HG03196 (cell line): ENCODE measurements at regions not wholly inside any gene's neighbourhood (a gene's known extent, or its start where the extent isn't known, plus 50 kb on each side); places are given as distances from the start of the nearest gene placed in this dataset.

Experiments
- ATAC-seq: cut with Tn5 transposase; IDR thresholded peaks from one replicate; pipeline ENCODE4 v1.9.1; 2021; ENCODE audit not compliant: unreplicated experiment

DNA sequence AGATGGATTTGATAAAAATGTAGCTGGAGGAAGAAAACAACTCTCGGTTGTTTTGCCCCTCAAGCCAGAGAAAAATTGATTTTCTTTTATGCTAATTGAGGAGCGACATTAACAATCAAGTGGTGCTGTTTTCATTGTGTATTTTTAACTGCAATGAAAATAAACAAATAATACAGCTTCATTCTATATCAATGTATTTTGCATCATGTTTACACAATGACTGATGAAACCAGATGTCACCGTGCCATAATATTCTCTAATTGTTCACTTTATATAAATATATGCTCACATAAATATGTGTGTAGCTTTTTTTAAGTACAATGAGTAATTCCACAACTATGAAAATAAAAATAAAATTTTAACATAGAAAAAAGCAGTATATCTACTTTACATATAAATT, 139.0 kb upstream of the PRDM9 start:
- no peak for ATAC-seq

- ATAC-seq, result no peak
These were observed 139.5 kb upstream of the PRDM9 start for GRCh38 chr5:23367874-23368273.

DNA sequence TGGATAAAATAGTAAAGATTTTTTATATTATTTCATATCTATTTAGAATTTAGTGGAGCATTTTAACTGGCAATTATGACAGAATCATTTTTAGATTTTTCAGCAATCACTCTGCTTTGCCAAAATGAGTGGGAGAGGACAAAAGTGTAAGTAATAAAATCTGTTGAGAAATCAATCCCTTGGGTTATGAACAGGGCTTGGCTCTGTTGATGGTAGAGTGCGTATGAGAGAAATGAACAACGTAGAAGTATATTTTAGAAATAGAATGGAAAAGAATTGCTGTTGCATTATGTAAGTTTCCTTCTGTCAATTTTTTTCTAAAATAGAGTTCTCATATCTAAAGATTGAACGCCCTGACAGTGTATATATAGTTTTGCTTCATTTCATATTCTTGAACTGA, 154.1 kb upstream of the PRDM9 start:
- ATAC-seq, result no peak

DNA sequence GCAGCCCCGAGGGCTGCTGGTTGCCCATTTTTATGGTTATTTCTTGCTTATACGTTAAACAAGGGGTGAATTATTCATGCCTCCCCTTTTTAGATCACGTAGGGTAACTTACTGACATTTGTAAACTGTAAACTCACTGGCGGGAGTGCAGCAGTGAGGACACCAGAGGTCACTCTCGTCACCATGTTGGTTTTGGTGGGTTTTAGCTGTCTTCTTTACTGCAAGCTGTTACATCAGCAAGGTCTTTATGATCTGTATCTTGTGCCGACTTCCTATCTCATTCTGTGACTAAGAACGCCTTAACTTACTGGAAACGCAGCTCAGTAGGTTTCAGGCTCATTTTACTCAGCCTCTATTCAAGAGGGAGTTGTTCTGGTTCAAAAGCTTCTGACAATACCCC, 155.0 kb upstream of the PRDM9 start:
- ATAC-seq, result no peak

DNA sequence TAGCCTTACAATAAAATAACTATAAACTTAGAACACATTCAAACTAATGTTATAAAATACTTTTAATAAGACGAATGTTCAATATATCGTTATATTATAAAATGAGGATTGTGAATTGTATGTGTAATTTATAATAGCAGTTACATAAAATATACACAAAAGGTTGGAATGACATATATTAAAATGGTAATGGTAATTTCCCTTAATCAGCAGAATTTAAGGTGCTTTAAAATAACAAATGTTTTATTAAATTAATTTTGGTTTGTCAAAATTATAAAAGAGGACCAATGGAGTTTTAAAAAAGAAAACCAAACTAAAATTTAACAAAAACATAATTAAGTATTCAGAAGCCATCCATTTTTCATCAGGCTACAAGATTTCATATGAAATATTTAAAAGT, 164.3 kb upstream of the PRDM9 start:
- no peak for ATAC-seq

- ATAC-seq, result no peak
These were observed 174.7 kb upstream of the PRDM9 start for GRCh38 chr5:23332650-23333251.

GRCh38 chr5:23330726-23331125, 176.7 kb upstream of the PRDM9 start:
- no peak for ATAC-seq

GRCh38 chr5:23319901-23320300, 187.5 kb upstream of the PRDM9 start:
- no peak for ATAC-seq

- no peak for ATAC-seq
These were observed 188.4 kb upstream of the PRDM9 start for GRCh38 chr5:23318960-23319359.

- ATAC-seq, result no peak
These were observed 189.2 kb upstream of the PRDM9 start for GRCh38 chr5:23318166-23318565.

DNA sequence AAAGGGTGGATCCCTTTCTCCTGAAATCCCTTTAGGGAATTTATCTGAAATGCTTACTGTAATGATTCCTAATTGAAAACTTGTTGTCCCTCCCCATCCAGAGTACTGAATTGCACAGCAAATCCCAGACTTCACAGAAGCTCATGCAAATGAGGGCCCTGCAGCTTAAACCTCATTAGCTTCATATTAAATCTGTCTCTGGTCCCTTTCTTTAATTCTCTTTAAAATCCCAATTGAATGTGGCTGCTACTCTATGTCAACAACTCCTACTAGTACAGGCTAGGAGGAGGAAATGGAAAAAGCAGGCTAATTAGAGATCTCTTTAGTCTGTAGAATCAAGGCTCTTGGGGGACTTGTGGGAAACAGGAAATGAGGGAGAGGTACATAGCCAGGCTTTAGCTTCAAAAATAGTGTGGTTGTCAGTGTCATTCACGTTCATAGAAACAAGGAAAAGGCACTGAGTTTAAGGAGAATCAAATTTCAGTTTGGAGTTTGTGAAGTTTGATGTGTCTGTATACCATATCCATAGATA, 191.3 kb upstream of the PRDM9 start:
- ATAC-seq, result no peak

DNA sequence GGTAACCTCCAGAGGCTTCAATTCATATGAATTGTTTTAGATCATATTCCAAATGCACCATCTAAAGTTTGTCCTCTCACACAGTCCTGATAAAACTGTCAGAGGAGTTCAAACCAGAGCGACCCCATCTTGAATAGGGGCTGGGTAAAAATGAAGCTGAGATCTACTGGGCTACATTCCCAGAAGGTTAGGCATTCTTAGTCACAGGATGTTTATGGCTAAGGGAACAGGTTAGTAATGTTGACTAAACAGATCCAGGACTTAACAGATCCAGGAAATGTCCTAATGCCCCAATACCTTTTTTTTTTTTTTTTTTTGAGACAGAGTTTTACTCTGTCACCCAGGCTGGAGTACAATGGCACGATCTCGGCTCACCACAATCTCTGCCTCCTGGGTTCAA, 192.6 kb upstream of the PRDM9 start:
- no peak for ATAC-seq

- no peak for ATAC-seq
These were observed 202.4 kb upstream of the PRDM9 start for GRCh38 chr5:23305055-23305454.

DNA sequence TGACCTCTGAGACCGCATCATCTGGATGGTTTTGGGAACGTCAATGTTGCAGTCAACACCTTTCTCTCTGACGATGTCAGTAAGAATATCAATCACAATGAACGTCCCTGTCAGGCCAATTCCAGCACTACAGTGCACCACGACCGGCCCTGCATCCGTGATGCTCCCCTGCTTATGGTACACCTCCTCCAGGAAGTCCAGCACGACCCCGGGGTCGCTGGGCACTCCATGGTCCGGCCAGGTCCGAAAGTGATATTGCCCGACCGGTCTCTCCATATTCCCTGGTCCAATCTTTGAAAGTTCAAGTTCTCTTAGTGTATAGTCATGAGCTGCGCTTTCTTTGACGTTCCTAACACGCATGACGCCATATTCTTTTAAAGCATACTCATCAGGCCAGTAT, 203.6 kb upstream of the PRDM9 start:
- ATAC-seq, result no peak

DNA sequence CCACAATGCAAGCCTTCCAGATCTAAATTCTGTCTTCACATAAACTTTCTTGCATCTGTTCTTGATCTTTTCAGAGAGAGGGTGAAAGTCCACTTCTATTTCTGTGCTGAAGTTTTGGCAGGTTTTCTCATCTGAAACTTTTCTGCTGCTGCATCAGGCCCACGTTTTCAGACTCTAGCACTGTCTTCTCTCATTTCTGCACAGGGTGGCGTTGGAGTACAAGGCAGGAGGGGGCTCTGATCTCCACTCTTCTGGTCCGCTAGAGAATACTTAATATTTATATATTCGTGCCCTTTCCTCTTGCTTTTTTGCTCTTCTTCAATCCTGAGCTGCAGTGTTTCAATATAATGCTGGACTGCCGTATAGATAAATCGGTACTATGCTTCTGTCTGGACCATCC, 204.0 kb upstream of the PRDM9 start:
- ATAC-seq, result no peak

- no peak for ATAC-seq
These were observed 205.0 kb upstream of the PRDM9 start for GRCh38 chr5:23302438-23302837.

GRCh38 chr5:23289162-23289561, 218.2 kb upstream of the PRDM9 start:
- ATAC-seq, result no peak

- no peak for ATAC-seq
These were observed 222.8 kb upstream of the PRDM9 start for GRCh38 chr5:23284656-23285055.

DNA sequence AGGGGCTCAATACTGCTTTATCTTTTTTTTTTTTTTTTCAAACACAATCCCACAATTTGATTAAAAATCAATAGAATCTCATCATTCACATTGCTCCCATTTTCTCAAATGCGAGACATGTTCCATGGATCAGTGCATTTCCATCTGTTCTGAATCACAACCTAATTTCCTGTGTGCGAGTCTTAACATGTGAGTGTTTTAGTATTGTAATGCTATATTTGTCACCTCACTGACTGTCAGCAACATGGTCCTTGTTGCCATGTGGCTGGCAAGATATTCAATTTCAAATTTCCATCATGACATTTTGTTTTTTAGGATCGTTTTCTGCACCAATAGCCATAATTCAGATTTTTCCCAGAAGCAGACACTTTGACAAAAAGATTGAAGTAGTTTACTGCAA, 233.2 kb upstream of the PRDM9 start:
- ATAC-seq, result no peak

DNA sequence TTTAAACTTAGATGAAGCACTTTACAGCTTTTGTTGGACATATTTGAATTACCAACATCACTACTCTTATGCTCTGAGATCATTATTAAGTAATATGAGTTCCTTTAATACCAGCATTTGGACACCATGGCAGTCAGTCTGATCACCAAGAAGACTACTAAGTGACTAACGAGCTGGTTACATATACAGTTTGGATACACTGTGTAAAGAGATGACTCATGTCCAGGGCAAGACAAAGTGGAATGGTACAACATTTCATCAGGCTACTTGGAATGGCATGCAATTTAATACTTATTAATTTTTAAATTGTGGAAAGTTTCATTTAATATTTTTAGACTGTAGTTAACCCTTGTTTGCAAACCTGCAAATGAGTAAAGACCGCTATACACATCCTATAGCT, 237.4 kb upstream of the PRDM9 start:
- ATAC-seq, result no peak

DNA sequence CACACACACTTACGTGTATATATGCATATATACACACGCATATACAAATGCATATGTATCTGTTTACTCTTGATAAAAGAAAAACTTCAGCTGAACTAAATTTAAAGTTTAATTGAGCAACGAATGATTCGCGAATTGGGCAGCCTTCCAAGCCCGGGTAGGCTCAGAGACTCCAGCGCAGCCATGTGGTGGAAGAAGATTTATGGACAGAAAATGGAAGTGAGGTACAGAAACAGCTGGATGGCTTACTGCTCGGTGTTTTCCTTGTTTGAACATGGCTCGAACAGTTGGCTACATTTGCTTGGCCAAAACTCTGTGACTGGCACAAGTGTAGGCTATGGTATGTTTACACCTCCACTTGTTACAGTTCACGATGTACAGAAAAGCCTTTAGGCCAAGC, 239.3 kb upstream of the PRDM9 start:
- no peak for ATAC-seq

DNA sequence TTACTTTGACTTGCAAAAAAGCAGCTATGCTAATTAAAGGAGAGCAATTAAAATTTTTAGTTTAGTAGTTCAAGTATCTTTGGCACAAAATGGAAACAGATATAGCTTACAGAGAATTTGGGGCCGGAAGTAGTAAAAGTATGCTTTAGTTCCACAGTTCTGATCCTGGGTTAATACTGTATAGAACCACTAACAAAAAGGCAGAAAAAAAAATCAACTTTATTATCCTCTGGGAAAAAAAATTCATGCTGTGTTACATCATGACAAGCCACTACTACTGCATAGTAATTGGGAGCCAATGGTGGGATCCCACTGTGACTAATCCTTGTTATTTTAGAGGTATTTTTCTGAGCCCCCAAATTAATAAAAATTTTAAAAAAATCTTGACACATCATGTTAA, 246.8 kb upstream of the PRDM9 start:
- ATAC-seq, result no peak

DNA sequence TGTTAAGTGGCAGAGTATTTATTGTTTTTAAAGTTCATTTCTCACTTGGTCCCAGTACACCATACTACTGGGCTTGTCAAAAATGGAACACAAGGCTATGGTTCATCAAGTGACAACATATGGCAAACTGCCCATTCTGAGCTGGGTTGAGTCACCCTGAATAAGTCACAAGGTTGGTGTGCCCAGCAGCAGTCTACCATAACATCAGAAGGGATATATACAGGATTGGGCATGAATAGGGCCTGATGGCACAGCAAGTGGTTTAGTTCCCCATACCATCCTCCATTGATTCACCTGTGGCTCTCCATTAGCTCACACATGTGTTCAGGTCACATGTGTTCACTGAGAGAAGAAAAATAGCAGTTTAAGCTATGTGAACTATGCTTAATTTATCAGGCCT, 249.8 kb upstream of the PRDM9 start:
- no peak for ATAC-seq
